ENCODE measurements at regions not wholly inside any gene's neighbourhood (a gene's known extent, or its start where the extent isn't known, plus 50 kb on each side); places are given as distances from the start of the nearest gene placed in this dataset.

GRCh38 chr2:65580824-65581223 is 148.4 kb upstream of the SPRED2 start:
- TF ChIP-seq EP300 (IDR thresholded peaks at IDR 0.05), result no peak
- TF ChIP-seq, protein P1, sequence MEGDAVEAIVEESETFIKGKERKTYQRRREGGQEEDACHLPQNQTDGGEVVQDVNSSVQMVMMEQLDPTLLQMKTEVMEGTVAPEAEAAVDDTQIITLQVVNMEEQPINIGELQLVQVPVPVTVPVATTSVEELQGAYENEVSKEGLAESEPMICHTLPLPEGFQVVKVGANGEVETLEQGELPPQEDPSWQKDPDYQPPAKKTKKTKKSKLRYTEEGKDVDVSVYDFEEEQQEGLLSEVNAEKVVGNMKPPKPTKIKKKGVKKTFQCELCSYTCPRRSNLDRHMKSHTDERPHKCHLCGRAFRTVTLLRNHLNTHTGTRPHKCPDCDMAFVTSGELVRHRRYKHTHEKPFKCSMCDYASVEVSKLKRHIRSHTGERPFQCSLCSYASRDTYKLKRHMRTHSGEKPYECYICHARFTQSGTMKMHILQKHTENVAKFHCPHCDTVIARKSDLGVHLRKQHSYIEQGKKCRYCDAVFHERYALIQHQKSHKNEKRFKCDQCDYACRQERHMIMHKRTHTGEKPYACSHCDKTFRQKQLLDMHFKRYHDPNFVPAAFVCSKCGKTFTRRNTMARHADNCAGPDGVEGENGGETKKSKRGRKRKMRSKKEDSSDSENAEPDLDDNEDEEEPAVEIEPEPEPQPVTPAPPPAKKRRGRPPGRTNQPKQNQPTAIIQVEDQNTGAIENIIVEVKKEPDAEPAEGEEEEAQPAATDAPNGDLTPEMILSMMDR (IDR thresholded peaks at IDR 0.05), result no peak
- TF ChIP-seq POLR2A (IDR thresholded peaks at IDR 0.05), result no peak
- no peak for TF ChIP-seq POLR2AphosphoS5 (IDR thresholded peaks at IDR 0.05)

Measured in gastroesophageal sphincter (tissue), 3 donors.